AG04449 (cell line): ENCODE measurements at regions not wholly inside any gene's neighbourhood (a gene's known extent, or its start where the extent isn't known, plus 50 kb on each side); places are given as distances from the start of the nearest gene placed in this dataset.

Experiments
- CTCF ChIA-PET: fragments of 350-600 bp; formaldehyde crosslinking; extraction: SDS; loops from one replicate; lab custom pipeline; 2021; ENCODE audit warnings: antibody characterized with exemption; lab: Yijun Ruan, JAX
- POLR2A ChIA-PET: fragments of 400-600, 350-600 bp; formaldehyde crosslinking; extraction: SDS; loops from one replicate; lab custom pipeline; 2020; ENCODE audit warnings: antibody characterized with exemption, inconsistent platforms; lab: Yijun Ruan, JAX
- DNase-seq: peaks from one replicate; pipeline ENCODE4 v3.0.0-alpha.2; 2010; ENCODE audit warnings: low read depth, low spot score
- H3K4me3 ChIP-seq: 2 replicates; pipeline ENCODE4 v1.5.1; 2011; ENCODE audit warnings: low read depth, mild to moderate bottlenecking, control low read depth, low read length
- CTCF ChIP-seq: IDR thresholded peaks from one replicate; pipeline ENCODE4 v1.5.1; 2011; ENCODE audit warnings: mild to moderate bottlenecking, moderate library complexity, low read length, control low read depth, inconsistent platforms; ENCODE audit not compliant: insufficient read depth; ENCODE audit errors: missing control alignments

GRCh38 chrX:9149501-9150245 lies 115.7 kb upstream of the FAM9B start:
- DNase-seq, result no peak
- CTCF ChIA-PET, result no interaction called here
- no peak overlapping the region for H3K4me3 ChIP-seq
- POLR2A ChIA-PET, result no interaction called here
- TF ChIP-seq CTCF, result no peak

- POLR2A ChIA-PET, result no interaction called here
- TF ChIP-seq CTCF, result no peak
- CTCF ChIA-PET, result no interaction called here
- no peak overlapping the region for H3K4me3 ChIP-seq
- no peak for DNase-seq
These were observed 117.9 kb upstream of the FAM9B start for GRCh38 chrX:9151772-9152307.

GRCh38 chrX:9153300-9153699 lies 119.4 kb upstream of the FAM9B start:
- no peak overlapping the region for H3K4me3 ChIP-seq
- ChIA-PET POLR2A (no interaction called here), CTCF (no interaction called here)
- DNase-seq, result no peak
- no peak for TF ChIP-seq CTCF

DNA sequence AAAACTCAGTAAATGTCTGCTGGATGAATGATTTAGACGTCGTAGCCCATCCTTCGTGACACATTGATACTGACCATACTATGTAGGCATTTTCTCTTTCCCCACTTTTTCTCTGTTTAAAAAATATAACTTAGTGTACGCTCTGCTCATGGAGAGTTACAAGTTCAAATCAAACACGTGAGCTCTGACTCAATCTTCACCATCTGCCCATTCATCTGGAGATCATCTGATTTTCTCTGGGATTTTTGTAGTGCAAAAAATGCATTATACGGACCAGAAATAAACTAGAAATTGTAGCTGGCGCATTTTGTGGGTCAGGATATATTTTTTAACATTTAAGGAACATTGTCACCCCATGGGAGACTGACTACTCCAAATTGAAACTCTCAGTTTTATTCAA lies 124.7 kb upstream of the FAM9B start:
- ChIA-PET CTCF (no interaction called here), POLR2A (no interaction called here)
- TF ChIP-seq CTCF, result no peak
- DNase-seq, result no peak
- no peak overlapping the region for H3K4me3 ChIP-seq

DNA sequence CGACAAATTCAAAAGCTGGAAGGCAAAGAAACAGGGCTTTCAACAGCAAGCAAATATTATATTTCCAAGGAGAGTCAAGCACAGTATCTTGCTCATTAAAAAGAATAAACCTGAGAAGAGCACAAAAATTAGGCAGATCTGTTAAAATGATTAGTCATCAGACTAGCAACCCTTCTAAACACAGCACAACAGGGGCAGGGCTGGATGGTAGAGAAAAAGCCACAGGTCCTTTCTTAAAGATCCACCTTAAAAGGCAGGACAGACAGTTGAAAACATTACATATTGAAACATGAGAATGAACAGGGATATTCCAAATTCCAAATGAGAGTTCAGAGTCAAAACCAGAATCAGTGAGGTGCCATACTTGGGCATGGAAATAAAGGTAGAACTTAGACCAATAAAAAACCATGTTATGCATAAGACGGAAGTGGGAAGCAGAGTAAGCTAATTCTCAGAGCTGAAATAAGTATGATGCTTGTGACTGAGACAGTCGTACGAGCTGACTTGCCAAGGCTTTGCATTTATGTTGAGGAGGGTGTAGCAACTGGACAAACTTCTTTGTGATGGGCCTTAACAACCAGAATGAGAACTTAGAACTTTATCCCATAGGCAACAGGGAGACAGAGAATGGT lies 126.9 kb upstream of the FAM9B start:
- no peak overlapping the region for H3K4me3 ChIP-seq
- no peak for DNase-seq
- TF ChIP-seq CTCF, result no peak
- ChIA-PET CTCF (no interaction called here), POLR2A (no interaction called here)

GRCh38 chrX:9162698-9163097 lies 128.8 kb upstream of the FAM9B start:
- CTCF ChIA-PET, result no interaction called here
- POLR2A ChIA-PET, result no interaction called here

More at GRCh38 chrX:9162698-9163097, 128.8 kb upstream of the FAM9B start:
- no peak overlapping the region for H3K4me3 ChIP-seq
- DNase-seq, result no peak
- TF ChIP-seq CTCF, result no peak
